ENCODE measurements at regions not wholly inside any gene's neighbourhood (a gene's known extent, or its start where the extent isn't known, plus 50 kb on each side); places are given as distances from the start of the nearest gene placed in this dataset.

GRCh38 chr17:14845591-14846281 is 419.4 kb downstream of the PMP22 start:
- H3K4me3 Mint-ChIP-seq = no peak overlapping the region
- DNase-seq (ENCODE audit: low spot score) = no peak
- no peak for TF ChIP-seq EZH2phosphoT487 (IDR thresholded peaks at IDR 0.05)

GRCh38 chr17:14843086-14843795 is 421.9 kb downstream of the PMP22 start:
- H3K27me3 ChIP-seq = no peaks in the 10 kb centered on the region
- Mint-ChIP-seq H3K27me3 (ENCODE audit: insufficient read depth, low read depth) (peaks cover 5% of the 10 kb centered on the region), H3K4me3 (no peak overlapping the region), H3K27ac (no peak overlapping the region), H3K36me3 (no peaks in the 10 kb centered on the region), H3K4me1 (peaks cover 9% of the 10 kb centered on the region), H3K9me3 (peaks cover 5% of the 10 kb centered on the region)
- H3K9me3 ChIP-seq (ENCODE audit: low read depth) = no peaks in the 10 kb centered on the region
- H3K36me3 ChIP-seq = no peaks in the 10 kb centered on the region
- no peak for TF ChIP-seq EZH2 (IDR thresholded peaks at IDR 0.05)
- no peak overlapping the region for H3K4me2 ChIP-seq
- no peaks in the 10 kb centered on the region for H4K20me1 ChIP-seq (ENCODE audit: low read depth)
- H3K9ac ChIP-seq = no peak overlapping the region
- no peak overlapping the region for H2AFZ ChIP-seq (replicated peaks)
- H3K4me1 ChIP-seq = peaks cover 6% of the 10 kb centered on the region
- no peaks in the 10 kb centered on the region for H3K79me2 ChIP-seq (ENCODE audit: low read depth)
- H3F3A ChIP-seq (ENCODE audit: low read depth) = no peaks in the 10 kb centered on the region
- no peak for DNase-seq (ENCODE audit: low spot score)
- H3K4me3 ChIP-seq = no peak overlapping the region
- no peak overlapping the region for H3K27ac ChIP-seq

More at GRCh38 chr17:14845591-14846281, 419.4 kb downstream of the PMP22 start:
- peaks cover 6% of the 10 kb centered on the region for H3K4me1 ChIP-seq
- no peaks in the 10 kb centered on the region for H3F3A ChIP-seq (ENCODE audit: low read depth)
- H4K20me1 ChIP-seq (ENCODE audit: low read depth) = no peaks in the 10 kb centered on the region
- no peaks in the 10 kb centered on the region for H3K9me3 ChIP-seq (ENCODE audit: low read depth)
- H2AFZ ChIP-seq (replicated peaks) = peak overlapping the region; percentile 53
- H3K36me3 ChIP-seq = no peaks in the 10 kb centered on the region
- Mint-ChIP-seq H3K4me1 (peaks cover 9% of the 10 kb centered on the region), H3K9me3 (peaks cover 7% of the 10 kb centered on the region), H3K27ac (no peak overlapping the region), H3K36me3 (no peaks in the 10 kb centered on the region), H3K27me3 (ENCODE audit: insufficient read depth, low read depth) (peaks cover 5% of the 10 kb centered on the region)
- no peak overlapping the region for H3K27ac ChIP-seq
- no peaks in the 10 kb centered on the region for H3K27me3 ChIP-seq
- H3K4me3 ChIP-seq = no peak overlapping the region
- no peak overlapping the region for H3K9ac ChIP-seq
- H3K79me2 ChIP-seq (ENCODE audit: low read depth) = no peaks in the 10 kb centered on the region
- H3K4me2 ChIP-seq = no peak overlapping the region

- peaks cover 23% of the 10 kb centered on the region for H3K9me3 Mint-ChIP-seq
- Histone ChIP-seq H3K4me2 (no peak overlapping the region), H3K79me2 (ENCODE audit: low read depth) (no peaks in the 10 kb centered on the region), H4K20me1 (ENCODE audit: low read depth) (no peaks in the 10 kb centered on the region), H3K27ac (no peak overlapping the region), H3K4me1 (peaks cover under 1% of the 10 kb centered on the region), H3K9me3 (ENCODE audit: low read depth) (no peaks in the 10 kb centered on the region), H3K9ac (no peak overlapping the region), H3F3A (ENCODE audit: low read depth) (no peaks in the 10 kb centered on the region), H3K36me3 (no peaks in the 10 kb centered on the region), H3K4me3 (no peak overlapping the region), H2AFZ (replicated peaks) (no peak overlapping the region), H3K27me3 (no peaks in the 10 kb centered on the region)
- peaks cover 10% of the 10 kb centered on the region for H3K27me3 Mint-ChIP-seq (ENCODE audit: insufficient read depth, low read depth)
- no peak overlapping the region for H3K27ac Mint-ChIP-seq
- DNase-seq (ENCODE audit: low spot score) = no peak
- H3K36me3 Mint-ChIP-seq = no peaks in the 10 kb centered on the region
- TF ChIP-seq CTCF (IDR thresholded peaks at IDR 0.05) (no peak), EZH2 (IDR thresholded peaks at IDR 0.05) (no peak), EZH2phosphoT487 (IDR thresholded peaks at IDR 0.05) (no peak)
- H3K4me3 Mint-ChIP-seq = no peak overlapping the region
- H3K4me1 Mint-ChIP-seq = peaks cover under 1% of the 10 kb centered on the region
Observed at GRCh38 chr17:14840616-14841231, 424.4 kb downstream of the PMP22 start.

GRCh38 chr17:14838567-14838966 is 426.6 kb downstream of the PMP22 start:
- H3K9ac ChIP-seq = no peak overlapping the region
- no peaks in the 10 kb centered on the region for H3K27me3 ChIP-seq
- H3F3A ChIP-seq (ENCODE audit: low read depth) = no peaks in the 10 kb centered on the region
- peak overlapping the region; percentile 9 for H2AFZ ChIP-seq (replicated peaks)
- H3K79me2 ChIP-seq (ENCODE audit: low read depth) = no peaks in the 10 kb centered on the region
- H3K27ac Mint-ChIP-seq = peak overlapping the region; percentile 17
- no peak for DNase-seq (ENCODE audit: low spot score)
- H3K4me3 ChIP-seq = no peak overlapping the region
- peaks cover 10% of the 10 kb centered on the region for H3K27me3 Mint-ChIP-seq (ENCODE audit: insufficient read depth, low read depth)
- H3K36me3 Mint-ChIP-seq = no peaks in the 10 kb centered on the region
- no peaks in the 10 kb centered on the region for H3K4me1 ChIP-seq
- no peaks in the 10 kb centered on the region for H4K20me1 ChIP-seq (ENCODE audit: low read depth)
- H3K4me3 Mint-ChIP-seq = no peak overlapping the region
- H3K4me2 ChIP-seq = no peak overlapping the region
- H3K9me3 Mint-ChIP-seq = peaks cover 30% of the 10 kb centered on the region
- H3K27ac ChIP-seq = no peak overlapping the region
- H3K9me3 ChIP-seq (ENCODE audit: low read depth) = no peaks in the 10 kb centered on the region
- no peaks in the 10 kb centered on the region for H3K4me1 Mint-ChIP-seq
- TF ChIP-seq EZH2phosphoT487 (IDR thresholded peaks at IDR 0.05) (no peak), EZH2 (IDR thresholded peaks at IDR 0.05) (no peak), CTCF (IDR thresholded peaks at IDR 0.05) (no peak)
- no peaks in the 10 kb centered on the region for H3K36me3 ChIP-seq
